ENCODE measurements at regions not wholly inside any gene's neighbourhood (a gene's known extent, or its start where the extent isn't known, plus 50 kb on each side); places are given as distances from the start of the nearest gene placed in this dataset.
"Not testable (repeated sequence)": the region's sequence is repeated elsewhere in the genome, so short reads cannot be mapped to it uniquely, and the experiment has no call there.

GRCh38 chr20:47429409-47429808, 72.3 kb upstream of the NCOA3 start:
- H3K4me3 Mint-ChIP-seq: no peak overlapping the region
- peaks cover 0 to 3% of the 10 kb centered on the region in 2 donors for H3K9me3 Mint-ChIP-seq

DNA sequence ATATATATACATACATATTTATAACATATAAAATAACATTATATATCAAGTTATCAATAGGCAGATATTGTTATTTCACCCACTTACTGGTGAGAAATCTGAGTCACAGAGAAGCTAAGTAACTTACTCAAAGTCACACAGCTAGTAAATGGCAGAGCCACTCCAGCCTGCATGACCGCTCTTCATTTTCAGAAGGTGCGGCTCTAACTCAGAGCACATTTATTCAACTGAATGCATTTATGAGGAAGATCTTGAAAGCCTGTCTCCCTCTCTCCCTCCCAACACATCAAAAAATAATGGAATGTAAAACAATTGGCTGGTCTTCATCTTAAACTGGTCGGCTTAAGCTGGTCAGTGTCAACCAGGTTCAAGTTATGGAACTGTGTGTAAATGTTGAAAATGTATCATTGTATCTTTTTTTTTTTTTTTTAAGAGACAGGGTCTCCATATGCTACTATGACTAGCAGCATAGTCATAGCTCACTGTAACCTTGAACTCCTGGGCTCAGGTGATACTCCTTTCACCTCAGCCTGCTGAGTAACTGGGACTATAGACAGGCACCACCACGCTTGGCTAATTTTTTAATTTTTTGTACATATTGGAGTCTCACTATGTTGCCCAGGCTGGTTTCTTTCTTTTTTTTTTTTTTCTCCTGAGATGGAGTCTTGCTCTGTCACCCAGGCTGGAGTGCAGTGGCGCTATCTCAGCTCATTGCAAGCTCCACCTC, 70.7 kb upstream of the NCOA3 start:
- Mint-ChIP-seq H3K4me1 (peaks cover 2 to 31% of the 10 kb centered on the region in 2 donors), H3K4me3 (no peak overlapping the region), H3K36me3 (peaks cover 2 to 10% of the 10 kb centered on the region in 2 donors), H3K27me3 (no peaks in the 10 kb centered on the region), H3K27ac (no peak overlapping the region), H3K9me3 (peaks cover 0 to 3% of the 10 kb centered on the region in 2 donors)
- DNase-seq: no peak
- no peak for ATAC-seq (replicated peaks)

More at GRCh38 chr20:47429409-47429808, 72.3 kb upstream of the NCOA3 start:
- H3K27me3 Mint-ChIP-seq: no peaks in the 10 kb centered on the region
- no peak for DNase-seq
- no peak for ATAC-seq (replicated peaks)
- H3K36me3 Mint-ChIP-seq: peaks cover 2 to 10% of the 10 kb centered on the region in 2 donors
- no peak overlapping the region for H3K27ac Mint-ChIP-seq
- H3K4me1 Mint-ChIP-seq: peaks cover 2 to 31% of the 10 kb centered on the region in 2 donors

DNA sequence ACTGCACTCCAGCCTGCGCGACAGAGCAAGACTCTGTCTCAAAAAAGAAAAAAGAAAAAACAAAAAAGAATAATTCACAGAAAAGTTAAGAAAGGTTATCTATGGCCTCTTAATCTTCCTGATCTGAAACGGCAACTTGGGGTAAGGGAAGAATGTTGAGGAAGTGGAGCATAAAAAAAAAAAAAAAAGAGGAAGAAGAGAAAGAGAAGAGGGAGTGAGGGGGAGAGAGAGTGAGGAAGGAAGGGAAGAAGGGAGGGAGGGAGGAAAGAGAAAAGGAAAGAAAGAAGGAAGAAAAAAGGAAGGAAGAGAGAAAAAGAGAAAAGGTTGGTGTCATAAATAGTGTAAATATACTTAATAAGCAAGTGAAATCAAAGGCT, 68.9 kb upstream of the NCOA3 start:
- Mint-ChIP-seq H3K9me3 (no peaks in the 10 kb centered on the region), H3K27ac (peak overlapping the region; percentile 1), H3K36me3 (peaks cover 0 to under 1% of the 10 kb centered on the region in 2 donors), H3K27me3 (no peaks in the 10 kb centered on the region), H3K4me3 (no peak overlapping the region), H3K4me1 (peaks cover 1 to 31% of the 10 kb centered on the region in 2 donors)
- DNase-seq (no peak), ATAC-seq (replicated peaks) (no peak)

GRCh38 chr20:47434128-47434779, 67.4 kb upstream of the NCOA3 start:
- not testable (repeated sequence) for DNase-seq, H3K27me3 Mint-ChIP-seq, H3K27ac Mint-ChIP-seq, H3K4me3 Mint-ChIP-seq, H3K9me3 Mint-ChIP-seq, H3K36me3 Mint-ChIP-seq
- peak in 1 of 2 donors; percentile 24 for ATAC-seq (replicated peaks)
- peaks cover 10 to 37% of the 10 kb centered on the region in 2 donors for H3K4me1 Mint-ChIP-seq

GRCh38 chr20:47438464-47439381, 63.0 kb upstream of the NCOA3 start:
- Mint-ChIP-seq H3K4me3 (peak overlapping the region; percentile 3 to 10), H3K36me3 (no peaks in the 10 kb centered on the region), H3K27me3 (no peaks in the 10 kb centered on the region), H3K27ac (peak overlapping the region; percentile 95), H3K4me1 (peaks cover 12 to 22% of the 10 kb centered on the region in 2 donors), H3K9me3 (no peaks in the 10 kb centered on the region)
- DNase-seq (peak; percentile 64), ATAC-seq (replicated peaks) (peak; percentile 85 to 92)

- H3K4me1 Mint-ChIP-seq: peaks cover 12 to 22% of the 10 kb centered on the region in 2 donors
- ATAC-seq (replicated peaks) (no peak), DNase-seq (no peak)
- no peaks in the 10 kb centered on the region for H3K27me3 Mint-ChIP-seq
- H3K4me3 Mint-ChIP-seq: no peak overlapping the region
- H3K9me3 Mint-ChIP-seq: no peaks in the 10 kb centered on the region
- peak overlapping the region; percentile 62 for H3K27ac Mint-ChIP-seq
- no peaks in the 10 kb centered on the region for H3K36me3 Mint-ChIP-seq
Observed at GRCh38 chr20:47440857-47441773, 60.6 kb upstream of the NCOA3 start.

DNA sequence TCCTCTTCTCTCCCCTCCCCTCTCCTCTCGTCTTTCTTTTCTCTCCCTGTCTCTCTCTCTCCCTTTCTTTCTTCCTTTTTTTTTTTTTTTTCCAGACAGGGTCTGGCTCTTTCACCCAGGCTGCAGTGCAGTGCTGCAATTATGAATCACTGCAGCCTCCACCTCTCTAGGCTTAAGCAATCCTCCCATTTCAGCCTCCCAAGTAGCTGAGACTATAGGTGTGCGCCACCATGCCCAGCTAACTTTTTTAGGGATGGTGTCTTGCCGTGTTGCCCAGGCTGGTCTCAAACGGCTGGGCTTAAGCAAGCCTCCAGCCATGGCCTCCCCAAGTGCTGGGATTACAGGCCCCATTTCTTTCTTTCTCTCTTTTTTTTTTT, 59.9 kb upstream of the NCOA3 start:
- ATAC-seq (replicated peaks) (no peak), DNase-seq (no peak)
- H3K27ac Mint-ChIP-seq: peak overlapping the region; percentile 4
- H3K9me3 Mint-ChIP-seq: no peaks in the 10 kb centered on the region
- H3K36me3 Mint-ChIP-seq: no peaks in the 10 kb centered on the region
- no peaks in the 10 kb centered on the region for H3K27me3 Mint-ChIP-seq
- H3K4me1 Mint-ChIP-seq: peaks cover 12 to 22% of the 10 kb centered on the region in 2 donors
- H3K4me3 Mint-ChIP-seq: no peak overlapping the region

DNA sequence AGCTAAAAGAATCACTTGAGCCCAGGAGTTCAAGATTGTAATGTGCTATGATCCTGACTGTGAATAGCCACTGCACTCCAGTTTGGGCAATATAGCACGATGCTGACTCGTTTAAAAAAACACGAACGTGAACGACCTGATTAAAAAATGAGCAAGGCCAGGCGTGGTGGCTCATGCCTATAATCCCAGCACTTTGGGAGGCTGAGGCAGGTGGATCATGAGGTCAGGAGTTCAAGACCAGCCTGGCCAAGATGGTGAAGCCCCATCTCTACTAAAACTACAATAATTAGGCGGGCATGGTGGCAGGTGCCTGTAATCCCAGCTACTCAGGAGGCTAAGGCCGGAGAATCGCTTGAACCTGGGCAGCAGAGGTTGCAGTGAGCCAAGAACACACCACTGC, 58.6 kb upstream of the NCOA3 start:
- not testable (repeated sequence) for H3K4me3 Mint-ChIP-seq; H3K36me3 Mint-ChIP-seq; H3K27me3 Mint-ChIP-seq; H3K9me3 Mint-ChIP-seq; ATAC-seq (replicated peaks); H3K27ac Mint-ChIP-seq; DNase-seq
- peaks cover 9 to 19% of the 10 kb centered on the region in 2 donors for H3K4me1 Mint-ChIP-seq

DNA sequence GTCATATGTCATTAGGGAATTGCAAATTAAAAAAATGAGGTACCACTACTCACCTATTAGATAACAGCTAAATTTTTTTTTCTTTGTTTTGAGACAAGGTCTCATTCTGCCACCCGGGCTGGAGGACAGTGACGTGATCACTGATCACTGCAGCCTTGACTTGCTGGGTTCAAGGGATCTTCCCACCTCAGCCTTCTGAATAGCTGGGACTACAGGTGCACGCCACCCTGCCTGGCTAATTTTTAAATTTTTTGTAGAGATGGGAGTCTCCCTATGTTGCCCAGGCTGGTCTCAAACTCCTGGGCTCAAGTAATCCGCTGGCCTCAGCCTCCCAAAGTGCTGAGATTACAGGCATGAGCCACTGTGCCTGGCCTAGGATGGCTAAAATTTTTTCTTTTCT, 57.1 kb upstream of the NCOA3 start:
- Mint-ChIP-seq H3K4me1 (peaks cover 2 to 9% of the 10 kb centered on the region in 2 donors), H3K4me3 (no peak overlapping the region), H3K36me3 (no peaks in the 10 kb centered on the region), H3K27me3 (no peaks in the 10 kb centered on the region), H3K9me3 (no peaks in the 10 kb centered on the region), H3K27ac (no peak overlapping the region)
- no peak for ATAC-seq (replicated peaks)
- no peak for DNase-seq

DNA sequence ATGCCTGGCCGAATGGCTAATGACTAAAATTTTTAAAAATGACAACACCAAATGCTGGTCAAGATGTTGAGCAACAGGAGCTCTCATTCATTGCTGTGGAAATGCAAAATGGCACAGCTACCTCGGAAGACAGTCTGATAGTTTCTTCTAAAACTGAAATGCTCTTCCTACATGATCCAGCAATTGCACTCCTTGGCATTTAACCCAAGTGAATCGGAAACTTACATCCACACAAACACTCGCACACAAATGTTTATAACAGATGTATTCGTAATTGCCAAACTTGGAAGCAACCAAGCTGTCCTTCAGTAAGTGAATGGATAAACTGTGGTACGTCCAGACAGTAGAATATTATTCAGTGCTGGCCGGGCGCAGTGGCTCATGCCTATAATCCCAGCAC, 56.4 kb upstream of the NCOA3 start:
- DNase-seq (no peak), ATAC-seq (replicated peaks) (no peak)
- Mint-ChIP-seq H3K36me3 (no peaks in the 10 kb centered on the region), H3K27ac (no peak overlapping the region), H3K4me3 (no peak overlapping the region), H3K9me3 (no peaks in the 10 kb centered on the region), H3K4me1 (peaks cover 2 to 6% of the 10 kb centered on the region in 2 donors), H3K27me3 (no peaks in the 10 kb centered on the region)

DNA sequence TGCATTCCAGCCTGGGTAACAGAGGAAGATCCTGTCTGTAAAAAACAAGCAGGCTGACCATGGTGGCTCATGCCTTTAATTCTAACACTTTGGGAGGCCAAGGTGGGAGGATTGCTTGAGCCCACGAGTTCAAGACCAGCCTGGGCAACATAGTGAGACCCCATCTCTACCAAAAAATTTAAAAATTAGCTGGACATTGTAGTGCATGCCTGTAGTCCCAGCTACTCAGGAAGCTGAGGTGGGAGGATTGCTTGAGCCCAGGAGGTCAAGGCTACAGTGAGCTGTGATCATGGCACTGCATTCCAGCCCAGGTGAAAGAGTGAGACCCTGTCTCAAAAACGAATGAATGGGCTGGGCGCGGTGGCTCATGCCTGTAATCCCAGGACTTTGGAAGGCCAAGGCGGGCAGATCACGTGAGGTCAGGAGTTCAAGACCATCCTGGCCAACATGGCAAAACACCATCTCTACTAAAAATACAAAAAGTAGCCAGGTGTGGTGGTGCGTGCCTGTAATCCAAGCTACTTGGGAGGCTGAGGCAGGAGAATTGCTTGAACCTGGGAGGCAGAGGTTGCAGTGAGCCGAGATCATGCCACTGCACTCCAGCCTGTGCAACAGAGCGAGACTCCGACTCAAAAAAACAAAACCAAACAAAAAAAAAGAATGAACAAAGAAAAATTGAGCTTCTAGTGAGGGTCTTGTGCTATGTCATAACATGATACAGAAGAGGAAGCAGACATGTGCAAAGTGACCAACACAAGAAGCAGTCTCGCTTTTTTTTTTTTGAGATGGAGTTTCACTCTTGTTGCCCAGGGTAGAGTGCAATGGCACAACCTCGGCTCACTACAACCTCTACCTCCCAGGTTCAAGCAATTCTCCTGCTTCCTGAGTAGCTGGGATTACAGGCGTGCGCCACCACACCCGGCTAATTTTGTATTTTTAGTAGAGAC, 54.1 kb upstream of the NCOA3 start:
- not testable (repeated sequence) for H3K27ac Mint-ChIP-seq, H3K36me3 Mint-ChIP-seq, H3K9me3 Mint-ChIP-seq, DNase-seq, H3K27me3 Mint-ChIP-seq, H3K4me3 Mint-ChIP-seq
- H3K4me1 Mint-ChIP-seq: peaks cover 9 to 27% of the 10 kb centered on the region in 2 donors
- peak in 1 of 2 donors; percentile 38 for ATAC-seq (replicated peaks)

DNA sequence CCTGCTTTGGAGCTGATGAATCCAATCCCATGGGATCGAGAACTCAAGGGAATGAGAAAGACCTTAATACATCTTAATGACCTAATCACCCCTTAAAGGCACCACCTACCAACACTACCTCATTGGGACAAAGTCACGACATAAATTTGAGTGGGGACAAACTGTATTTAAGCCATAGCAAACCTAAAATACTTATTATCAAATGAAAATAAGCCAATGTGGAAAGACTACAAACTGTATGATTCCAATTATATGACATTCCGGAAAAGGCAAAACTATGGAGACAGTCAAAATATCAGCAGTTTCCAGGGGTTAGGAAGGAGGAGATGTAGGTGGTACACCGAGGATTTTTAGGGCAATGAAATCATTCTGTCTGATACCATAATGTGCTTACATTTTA, 53.3 kb upstream of the NCOA3 start:
- no peaks in the 10 kb centered on the region for H3K9me3 Mint-ChIP-seq
- no peak overlapping the region for H3K27ac Mint-ChIP-seq
- H3K36me3 Mint-ChIP-seq: no peaks in the 10 kb centered on the region
- peaks cover 14 to 35% of the 10 kb centered on the region in 2 donors for H3K4me1 Mint-ChIP-seq
- ATAC-seq (replicated peaks) (no peak), DNase-seq (no peak)
- no peaks in the 10 kb centered on the region for H3K27me3 Mint-ChIP-seq
- H3K4me3 Mint-ChIP-seq: no peak overlapping the region

DNA sequence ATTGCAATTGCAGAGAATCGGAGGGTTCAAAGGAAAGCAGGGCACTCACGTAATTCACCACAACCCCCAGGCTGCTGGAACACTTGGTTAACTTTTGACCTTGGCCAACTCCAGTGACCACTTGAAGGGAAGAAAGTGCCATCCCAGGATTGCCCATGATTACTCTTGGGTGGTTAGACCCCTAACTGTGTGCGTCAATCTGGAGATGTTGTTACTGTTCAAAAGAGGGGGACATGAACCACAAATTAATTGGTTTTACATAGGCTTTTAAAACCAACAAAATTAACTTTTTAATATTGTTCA, 50.1 kb upstream of the NCOA3 start:
- DNase-seq (no peak), ATAC-seq (replicated peaks) (no peak)
- peaks cover 29 to 64% of the 10 kb centered on the region in 2 donors for H3K4me1 Mint-ChIP-seq
- no peaks in the 10 kb centered on the region for H3K9me3 Mint-ChIP-seq
- H3K27me3 Mint-ChIP-seq: no peaks in the 10 kb centered on the region
- no peaks in the 10 kb centered on the region for H3K36me3 Mint-ChIP-seq
- H3K4me3 Mint-ChIP-seq: no peak overlapping the region
- H3K27ac Mint-ChIP-seq: no peak overlapping the region
